ENCODE measurements at regions not wholly inside any gene's neighbourhood (a gene's known extent, or its start where the extent isn't known, plus 50 kb on each side); places are given as distances from the start of the nearest gene placed in this dataset.

GRCh38 chrX:6857749-6858148, 289.8 kb upstream of the STS start:
- no peak overlapping the region for H3K27ac ChIP-seq (ENCODE audit: low read depth, low read length)
- ChIA-PET POLR2A (no interaction called here), CTCF (no interaction called here)
- no peaks in the 10 kb centered on the region for H3K27me3 ChIP-seq (ENCODE audit: control insufficient read depth, insufficient read depth, low read length)
- no peak overlapping the region for H3K4me3 ChIP-seq (ENCODE audit: low read depth, low read length)
- peaks cover 4% of the 10 kb centered on the region for H3K9me3 ChIP-seq (ENCODE audit: control insufficient read depth, insufficient read depth, low read length)
- no peak for TF ChIP-seq CTCF (IDR thresholded peaks at IDR 0.05; ENCODE audit: low read depth, low read length)
- no peak for DNase-seq (ENCODE audit: low read depth, low spot score)

- Histone ChIP-seq H3K4me3 (ENCODE audit: low read depth, low read length) (no peak overlapping the region), H3K27me3 (ENCODE audit: control insufficient read depth, insufficient read depth, low read length) (no peaks in the 10 kb centered on the region), H3K9me3 (ENCODE audit: control insufficient read depth, insufficient read depth, low read length) (peaks cover 4% of the 10 kb centered on the region), H3K27ac (ENCODE audit: low read depth, low read length) (no peak overlapping the region)
- ChIA-PET POLR2A (no interaction called here), CTCF (no interaction called here)
- no peak for DNase-seq (ENCODE audit: low read depth, low spot score)
- TF ChIP-seq CTCF (IDR thresholded peaks at IDR 0.05; ENCODE audit: low read depth, low read length): no peak
These were observed 291.0 kb upstream of the STS start for GRCh38 chrX:6856471-6856870.

GRCh38 chrX:6852869-6853268, 294.6 kb upstream of the STS start:
- ChIA-PET POLR2A (no interaction called here), CTCF (no interaction called here)
- Histone ChIP-seq H3K27me3 (ENCODE audit: control insufficient read depth, insufficient read depth, low read length) (no peaks in the 10 kb centered on the region), H3K9me3 (ENCODE audit: control insufficient read depth, insufficient read depth, low read length) (peaks cover 4% of the 10 kb centered on the region), H3K4me3 (ENCODE audit: low read depth, low read length) (no peak overlapping the region), H3K27ac (ENCODE audit: low read depth, low read length) (no peak overlapping the region)
- TF ChIP-seq CTCF (IDR thresholded peaks at IDR 0.05; ENCODE audit: low read depth, low read length): no peak
- no peak for DNase-seq (ENCODE audit: low read depth, low spot score)

GRCh38 chrX:6852121-6852520, 295.4 kb upstream of the STS start:
- TF ChIP-seq CTCF (IDR thresholded peaks at IDR 0.05; ENCODE audit: low read depth, low read length): no peak
- Histone ChIP-seq H3K27me3 (ENCODE audit: control insufficient read depth, insufficient read depth, low read length) (no peaks in the 10 kb centered on the region), H3K4me3 (ENCODE audit: low read depth, low read length) (no peak overlapping the region), H3K9me3 (ENCODE audit: control insufficient read depth, insufficient read depth, low read length) (no peaks in the 10 kb centered on the region; the same call in 1 of the 2 replicates), H3K27ac (ENCODE audit: low read depth, low read length) (no peak overlapping the region)
- POLR2A ChIA-PET: no interaction called here
- no peak for DNase-seq (ENCODE audit: low read depth, low spot score)
- CTCF ChIA-PET: no interaction called here

GRCh38 chrX:6851140-6851539, 296.4 kb upstream of the STS start:
- Histone ChIP-seq H3K9me3 (ENCODE audit: control insufficient read depth, insufficient read depth, low read length) (peaks cover 1% of the 10 kb centered on the region; the same call in 1 of the 2 replicates), H3K27me3 (ENCODE audit: control insufficient read depth, insufficient read depth, low read length) (no peaks in the 10 kb centered on the region), H3K27ac (ENCODE audit: low read depth, low read length) (no peak overlapping the region), H3K4me3 (ENCODE audit: low read depth, low read length) (no peak overlapping the region)
- TF ChIP-seq CTCF (IDR thresholded peaks at IDR 0.05; ENCODE audit: low read depth, low read length): no peak
- POLR2A ChIA-PET: no interaction called here
- CTCF ChIA-PET: no interaction called here
- no peak for DNase-seq (ENCODE audit: low read depth, low spot score)
